H1 (cell line): ENCODE measurements at regions not wholly inside any gene's neighbourhood (a gene's known extent, or its start where the extent isn't known, plus 50 kb on each side); places are given as distances from the start of the nearest gene placed in this dataset.

Experiments
- CTCF ChIA-PET: fragments of 300-600 bp; sonication (Branson Sonifier 250); formaldehyde crosslinking; loops from one replicate; lab custom pipeline; 2021; ENCODE audit not compliant: partially characterized antibody; lab: Charles Lee
- POLR2A ChIA-PET: fragments of 300-600 bp; sonication (Branson Sonifier 250); formaldehyde crosslinking; loops from one replicate; lab custom pipeline; 2021; ENCODE audit warnings: inconsistent platforms; ENCODE audit not compliant: partially characterized antibody; lab: Charles Lee
- DNase-seq, 2 experiments: peaks; one replicate each; pipeline versions ENCODE4 v3.0.0 to v3.0.0-alpha.2; 2010 to 2022; ENCODE audit warnings: low spot score in 2 of 2, low read depth in 1 of 2, mixed read lengths in 1 of 2
- FAIRE-seq: peaks from 2 replicates; lab custom pipeline; 2011; peaks lifted over from hg19 to GRCh38; lab: Jason Lieb, UNC
- H2AFZ ChIP-seq: 2 replicates; pipeline ENCODE4 v1.8.1; 2012; ENCODE audit warnings: low read length, inconsistent platforms
- H2AK5ac ChIP-seq: 2 replicates; pipeline ENCODE4 v1.6.1; 2013; ENCODE audit warnings: low read depth, low read length
- H2BK120ac ChIP-seq: replicated peaks from 2 replicates; pipeline ENCODE3; 2013; ENCODE audit warnings: low read depth, low read length, inconsistent platforms
- H2BK12ac ChIP-seq: 2 replicates; pipeline ENCODE4 v1.6.1; 2013; ENCODE audit warnings: low read depth, low read length
- H2BK15ac ChIP-seq: 2 replicates; pipeline ENCODE4 v1.6.1; 2013; ENCODE audit warnings: low read length
- H2BK20ac ChIP-seq: 2 replicates; pipeline ENCODE4 v1.6.1; 2013; ENCODE audit warnings: low read length
- H2BK5ac ChIP-seq: 2 replicates; pipeline ENCODE4 v1.6.1; 2013; ENCODE audit warnings: low read depth, low read length
- H3K14ac ChIP-seq: 2 replicates; pipeline ENCODE4 v1.6.1; 2013; ENCODE audit warnings: inconsistent platforms; ENCODE audit not compliant: insufficient read length
- H3K18ac ChIP-seq: 2 replicates; pipeline ENCODE4 v1.6.1; 2013; ENCODE audit warnings: low read length; ENCODE audit errors: extremely low read depth
- H3K23ac ChIP-seq: 2 replicates; pipeline ENCODE4 v1.6.1; 2013; ENCODE audit warnings: inconsistent platforms; ENCODE audit not compliant: insufficient read length
- H3K23me2 ChIP-seq: 2 replicates; pipeline ENCODE4 v1.6.1; 2013; ENCODE audit warnings: low read depth, low read length
- H3K27ac ChIP-seq: 2 replicates; pipeline ENCODE4 v1.6.1; 2011; ENCODE audit warnings: low read depth, low read length, inconsistent platforms
- H3K27me3 ChIP-seq, 4 experiments: replicated peaks in 1 of 4; 1 replicate in 1 of 4; 2 replicates in 3 of 4; pipeline versions ENCODE4 v1.6.1 to v1.8.1; 2011 to 2013; ENCODE audit warnings: low read length in 3 of 4, mild to moderate bottlenecking in 3 of 4, inconsistent platforms in 2 of 4, mixed read lengths in 2 of 4, moderate library complexity in 1 of 4; ENCODE audit not compliant: control insufficient read depth in 3 of 4, insufficient read depth in 3 of 4; ENCODE audit errors: extremely low read depth in 1 of 4
- H3K36me3 ChIP-seq, 4 experiments: 2 replicates each; pipeline versions ENCODE4 v1.6.1 to v1.8.1; 2011 to 2013; ENCODE audit warnings: mild to moderate bottlenecking in 4 of 4, low read length in 3 of 4, moderate library complexity in 2 of 4, control low read depth in 1 of 4, inconsistent platforms in 1 of 4; ENCODE audit not compliant: insufficient read depth in 4 of 4, control insufficient read depth in 2 of 4
- H3K4ac ChIP-seq: replicated peaks from 2 replicates; pipeline ENCODE3; 2013; ENCODE audit warnings: low read length, low read depth, mixed read lengths, inconsistent platforms; ENCODE audit not compliant: insufficient read length
- H3K4me1 ChIP-seq, 4 experiments: replicated peaks in 1 of 4; 1 replicate in 1 of 4; 2 replicates in 3 of 4; pipeline versions ENCODE4 v1.6.1 to v1.8.1; 2011 to 2013; ENCODE audit warnings: low read length in 3 of 4, inconsistent platforms in 2 of 4, mixed read lengths in 1 of 4; ENCODE audit not compliant: insufficient read depth in 4 of 4, control insufficient read depth in 3 of 4
- H3K4me2 ChIP-seq, 2 experiments: 2 replicates each; pipeline versions ENCODE4 v1.6.1 to v1.8.1; 2011 to 2013; ENCODE audit warnings: low read depth in 2 of 2, low read length in 2 of 2, control low read depth in 1 of 2, inconsistent platforms in 1 of 2, mild to moderate bottlenecking in 1 of 2; ENCODE audit not compliant: insufficient read depth in 1 of 2
- H3K4me3 ChIP-seq, 4 experiments: fragments of 200-600, 300-600 bp in 1 of 4; sonication (generic), shearing (Covaris generic), sonication (Bioruptor Twin) in 1 of 4; 2 replicates each; pipeline versions ENCODE4 v1.5.1 to v1.8.1; 2011 to 2016; ENCODE audit warnings: low read length in 4 of 4, low read depth in 3 of 4, control low read depth in 2 of 4, inconsistent platforms in 2 of 4, mild to moderate bottlenecking in 2 of 4, mixed read lengths in 1 of 4, moderate library complexity in 1 of 4; ENCODE audit not compliant: insufficient read depth in 2 of 4; ENCODE audit errors: extremely low read depth in 1 of 4
- H3K56ac ChIP-seq: replicated peaks from 2 replicates; pipeline ENCODE3; 2013; ENCODE audit warnings: low read depth, mild to moderate bottlenecking, mixed read lengths, low read length, inconsistent platforms; ENCODE audit not compliant: insufficient read length
- H3K79me1 ChIP-seq: 2 replicates; pipeline ENCODE4 v1.6.1; 2013; ENCODE audit warnings: low read depth, low read length, control low read depth
- H3K79me2 ChIP-seq, 2 experiments: 2 replicates each; pipeline versions ENCODE4 v1.6.1 to v1.8.1; 2012 to 2013; ENCODE audit warnings: low read length in 2 of 2, mild to moderate bottlenecking in 2 of 2, inconsistent platforms in 1 of 2; ENCODE audit not compliant: insufficient read depth in 2 of 2, control insufficient read depth in 1 of 2
- H3K9ac ChIP-seq, 4 experiments: replicated peaks in 1 of 4; 1 replicate in 1 of 4; 2 replicates in 3 of 4; pipeline versions ENCODE4 v1.6.1 to v1.8.1; 2011 to 2013; ENCODE audit warnings: low read depth in 3 of 4, low read length in 3 of 4, control low read depth in 2 of 4, mild to moderate bottlenecking in 2 of 4, moderate library complexity in 2 of 4, inconsistent platforms in 1 of 4; ENCODE audit errors: extremely low read depth in 1 of 4
- H3K9me3 ChIP-seq, 2 experiments: 2 replicates each; pipeline versions ENCODE4 v1.6.1 to v1.8.1; 2012 to 2013; ENCODE audit warnings: mild to moderate bottlenecking in 2 of 2, moderate library complexity in 2 of 2, control low read depth in 1 of 2, inconsistent platforms in 1 of 2, low read depth in 1 of 2, low read length in 1 of 2, mixed read lengths in 1 of 2; ENCODE audit not compliant: insufficient read depth in 2 of 2
- H4K20me1 ChIP-seq, 2 experiments: replicated peaks in 1 of 2; 2 replicates each; pipeline versions ENCODE3 to v1.8.1; 2011 to 2013; ENCODE audit warnings: inconsistent platforms in 2 of 2, low read length in 2 of 2, mild to moderate bottlenecking in 1 of 2; ENCODE audit not compliant: insufficient read depth in 2 of 2, control insufficient read depth in 1 of 2
- H4K5ac ChIP-seq: 2 replicates; pipeline ENCODE4 v1.6.1; 2013; ENCODE audit warnings: low read length, low read depth, mixed read lengths, inconsistent platforms; ENCODE audit not compliant: insufficient read length
- H4K8ac ChIP-seq: 2 replicates; pipeline ENCODE4 v1.8.0; 2013; ENCODE audit warnings: mild to moderate bottlenecking, moderate library complexity, low read length, inconsistent platforms; ENCODE audit not compliant: insufficient read depth; ENCODE audit errors: extremely low read depth
- H4K91ac ChIP-seq: replicated peaks from 2 replicates; pipeline ENCODE3; 2013; ENCODE audit warnings: low read length, mixed read lengths, inconsistent platforms; ENCODE audit not compliant: insufficient read length
- KDM4A ChIP-seq: IDR thresholded peaks from one replicate; pipeline ENCODE4 v1.7.1; 2012; ENCODE audit warnings: low read depth, mild to moderate bottlenecking, moderate library complexity, low read length, inconsistent platforms; ENCODE audit not compliant: severe bottlenecking
- RNF2 ChIP-seq: fragments of 200-900, 300-1000 bp; sonication (generic); IDR thresholded peaks from 2 replicates; pipeline ENCODE4 v1.7.1; 2016; ENCODE audit warnings: borderline replicate concordance, low read depth, mild to moderate bottlenecking, antibody characterized with exemption, low read length; ENCODE audit not compliant: poor library complexity, severe bottlenecking; ENCODE audit errors: missing control alignments
- WGBS, 2 experiments: shearing (Covaris generic) in 1 of 2; methylation state at CpG; one replicate each; pipeline versions ENCODE4 v1.1.6 to v1.1.7; 2013 to 2015; ENCODE audit warnings: low lambda C conversion rate in 2 of 2, mixed read lengths in 2 of 2, inconsistent platforms in 1 of 2, low coverage in 1 of 2, missing lambda C conversion rate in 1 of 2; ENCODE audit not compliant: insufficient replicate concordance in 2 of 2, insufficient coverage in 1 of 2, insufficient read length in 1 of 2; ENCODE audit errors: extremely low coverage in 1 of 2, missing lambda C conversion rate in 1 of 2; 5-methylcytosine and 5-hydroxymethylcytosine counted together

DNA sequence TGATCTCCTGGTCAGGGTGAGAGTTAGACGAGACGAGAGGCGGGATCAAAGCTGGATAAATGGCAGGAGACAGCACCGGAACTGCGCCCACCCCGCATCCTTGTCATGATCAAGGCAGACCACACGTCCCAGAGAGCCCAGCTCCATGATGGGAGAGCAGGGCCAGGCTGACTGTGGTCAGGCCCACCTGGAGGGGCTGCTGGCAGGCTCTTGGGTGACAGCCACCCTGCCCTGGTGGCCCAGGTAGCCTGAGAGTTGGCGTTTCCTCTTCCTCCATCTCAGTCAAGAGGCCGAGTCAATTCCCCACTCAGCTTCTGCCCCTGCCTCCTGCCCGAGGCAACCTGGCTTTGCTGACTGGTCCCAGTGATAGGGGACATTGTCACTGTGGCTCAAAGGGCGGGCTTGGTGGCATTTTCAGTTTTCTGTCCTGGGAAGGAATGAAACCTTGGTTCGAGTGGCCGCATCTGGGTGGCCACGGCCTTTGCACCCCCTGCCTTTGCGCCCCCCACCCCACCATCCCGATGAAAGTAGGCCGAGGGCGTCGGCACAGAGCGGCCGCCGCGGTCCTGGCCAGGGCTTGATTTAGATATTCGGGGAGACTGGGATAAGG lies 60.8 kb upstream of the PPARA start:
- POLR2A ChIA-PET: interaction anchor here (0.9 kb wide), 1 partner anchor 11 kb away, joined by 3 read pairs; no protein-coding TSS in a partner anchor
- TF ChIP-seq RNF2 (no peak), KDM4A (no peak)

More for the DNA sequence above, 60.8 kb upstream of the PPARA start:
- H4K5ac ChIP-seq: no peak overlapping the region
- no peaks in the 10 kb centered on the region for H3K36me3 ChIP-seq
- H4K91ac ChIP-seq: no peak overlapping the region
- no peak overlapping the region for H3K9ac ChIP-seq
- H3K56ac ChIP-seq: no peak overlapping the region
- no peak overlapping the region for H2BK120ac ChIP-seq
- no peak for FAIRE-seq
- no peak overlapping the region for H3K4me2 ChIP-seq
- H3K14ac ChIP-seq: no peak overlapping the region
- DNase-seq: no peak
- no peak overlapping the region for H3K23ac ChIP-seq
- no peak overlapping the region for H3K4me3 ChIP-seq
- H2AK5ac ChIP-seq: no peak overlapping the region
- H3K4me1 ChIP-seq: no peaks in the 10 kb centered on the region; a peak in 1 of 7 replicates
- H3K23me2 ChIP-seq: no peaks in the 10 kb centered on the region
- H2BK12ac ChIP-seq: no peak overlapping the region
- H3K27me3 ChIP-seq: no peaks in the 10 kb centered on the region
- H3K18ac ChIP-seq: no peak overlapping the region
- no peak overlapping the region for H4K8ac ChIP-seq
- H2AFZ ChIP-seq: no peak overlapping the region
- peaks cover 0 to 12% of the 10 kb centered on the region in 2 experiments; a peak in 2 of 4 replicates for H3K79me2 ChIP-seq
- H2BK20ac ChIP-seq: no peak overlapping the region
- H2BK15ac ChIP-seq: no peak overlapping the region
- no peaks in the 10 kb centered on the region for H3K9me3 ChIP-seq
- 88% methylated on average over 21 of the region's 24 CpGs; no CpG with 5 or more reads in 1 of the 2 experiments for WGBS, 2 experiments
- no peak overlapping the region for H3K27ac ChIP-seq
- H3K4ac ChIP-seq: no peak overlapping the region
- H3K79me1 ChIP-seq: peaks cover 4% of the 10 kb centered on the region; the same call in 1 of the 2 replicates
- CTCF ChIA-PET: interaction anchor here (1.1 to 2.0 kb wide), 6 partner anchors 12 to 95 kb away, joined by 4 to 10 read pairs (median 6); no protein-coding TSS in a partner anchor
- H2BK5ac ChIP-seq: no peak overlapping the region
- H4K20me1 ChIP-seq: peaks cover 3 to 5% of the 10 kb centered on the region in 2 experiments
